ENCODE measurements at regions not wholly inside any gene's neighbourhood (a gene's known extent, or its start where the extent isn't known, plus 50 kb on each side); places are given as distances from the start of the nearest gene placed in this dataset.

DNA sequence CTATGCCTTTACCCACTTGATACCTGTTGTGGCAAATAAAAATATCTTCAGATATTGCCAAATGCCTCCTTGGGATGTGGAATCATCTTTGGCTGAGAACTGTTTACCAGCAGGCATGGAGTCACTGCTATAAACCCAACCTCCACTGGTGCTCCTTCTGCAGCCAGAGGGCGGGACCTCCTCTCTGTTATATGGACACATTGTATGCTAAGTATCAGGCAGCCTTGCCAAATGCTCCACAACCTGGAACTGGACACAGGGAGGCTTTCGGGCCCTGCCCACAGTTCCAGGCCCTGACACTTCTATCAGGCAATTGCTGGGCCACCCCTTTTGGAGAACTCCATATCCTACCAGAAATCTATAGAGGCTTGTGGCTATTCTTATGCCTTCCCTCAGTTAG, 201.0 kb downstream of the TMX1 start:
- Histone ChIP-seq H3K4me3 (ENCODE audit: low read length in 3 of 3) (no peak overlapping the region), H3K27me3 (ENCODE audit: control insufficient read depth, insufficient read depth, low read length) (no peaks in the 10 kb centered on the region), H3K9ac (ENCODE audit: low read length in 3 of 3) (no peak overlapping the region), H3K27ac (ENCODE audit: low read depth in 2 of 2, low read length in 2 of 2) (no peak overlapping the region), H3K4me1 (ENCODE audit: control insufficient read depth in 2 of 3, insufficient read depth in 2 of 3, low read depth in 1 of 3, low read length in 3 of 3) (no peaks in the 10 kb centered on the region), H3K36me3 (ENCODE audit: control insufficient read depth in 2 of 3, insufficient read depth in 3 of 3, low read length in 3 of 3) (no peaks in the 10 kb centered on the region), H3K9me3 (ENCODE audit: control insufficient read depth in 2 of 3, insufficient read depth in 1 of 3, low read length in 3 of 3) (no peaks in the 10 kb centered on the region)
- intact Hi-C loops (cut with DNase I): no loop called here
- TF ChIP-seq CTCF (IDR thresholded peaks at IDR 0.05; ENCODE audit: borderline replicate concordance, extremely low read depth, insufficient read depth): no peak
- FAIRE-seq (no peak), DNase-seq (no peak)

- intact Hi-C loops (cut with DNase I): no loop called here
- H3K9me3 ChIP-seq (ENCODE audit: control insufficient read depth in 2 of 3, insufficient read depth in 1 of 3, low read length in 3 of 3): no peaks in the 10 kb centered on the region
- DNase-seq (peak in 1 of 5 donors; percentile 37), FAIRE-seq (no peak)
- no peaks in the 10 kb centered on the region for H3K4me1 ChIP-seq (ENCODE audit: control insufficient read depth in 2 of 3, insufficient read depth in 2 of 3, low read depth in 1 of 3, low read length in 3 of 3)
- H3K27ac ChIP-seq (ENCODE audit: low read depth in 2 of 2, low read length in 2 of 2): no peak overlapping the region
- no peak for TF ChIP-seq CTCF (IDR thresholded peaks at IDR 0.05; ENCODE audit: borderline replicate concordance, extremely low read depth, insufficient read depth)
- H3K27me3 ChIP-seq (ENCODE audit: control insufficient read depth, insufficient read depth, low read length): no peaks in the 10 kb centered on the region
- H3K9ac ChIP-seq (ENCODE audit: low read length in 3 of 3): no peak overlapping the region
- no peak overlapping the region for H3K4me3 ChIP-seq (ENCODE audit: low read length in 3 of 3)
- H3K36me3 ChIP-seq (ENCODE audit: control insufficient read depth in 2 of 3, insufficient read depth in 3 of 3, low read length in 3 of 3): no peaks in the 10 kb centered on the region
Measured at GRCh38 chr14:51442513-51443175, 202.6 kb downstream of the TMX1 start.

- no peak for TF ChIP-seq CTCF (IDR thresholded peaks at IDR 0.05; ENCODE audit: borderline replicate concordance, extremely low read depth, insufficient read depth)
- intact Hi-C loops (cut with DNase I): no loop called here
- Histone ChIP-seq H3K36me3 (ENCODE audit: control insufficient read depth in 2 of 3, insufficient read depth in 3 of 3, low read length in 3 of 3) (no peaks in the 10 kb centered on the region), H3K9me3 (ENCODE audit: control insufficient read depth in 2 of 3, insufficient read depth in 1 of 3, low read length in 3 of 3) (no peaks in the 10 kb centered on the region), H3K9ac (ENCODE audit: low read length in 3 of 3) (no peak overlapping the region), H3K27me3 (ENCODE audit: control insufficient read depth, insufficient read depth, low read length) (no peaks in the 10 kb centered on the region), H3K27ac (ENCODE audit: low read depth in 2 of 2, low read length in 2 of 2) (no peak overlapping the region), H3K4me3 (ENCODE audit: low read length in 3 of 3) (no peak overlapping the region), H3K4me1 (ENCODE audit: control insufficient read depth in 2 of 3, insufficient read depth in 2 of 3, low read depth in 1 of 3, low read length in 3 of 3) (no peaks in the 10 kb centered on the region)
- DNase-seq (peak in 1 of 5 donors; percentile 3), FAIRE-seq (no peak)
Measured at GRCh38 chr14:51443195-51444018, 203.4 kb downstream of the TMX1 start.

All from kidney (tissue), 13 donors.